Dendritic cell treated with granulocyte-macrophage colony-stimulating factor and Interleukin-4, amounts not matched to agents 40 ng/mL and 50 ng/mL, for 4 days (primary cell): ENCODE measurements at regions not wholly inside any gene's neighbourhood (a gene's known extent, or its start where the extent isn't known, plus 50 kb on each side); places are given as distances from the start of the nearest gene placed in this dataset.

ENCODE experiments used
- H3K27ac Mint-ChIP-seq: one replicate; pipeline ENCODE4 v1.8.0; 2022; ENCODE audit warnings: mild to moderate bottlenecking, mixed read lengths
- H3K27me3 Mint-ChIP-seq: one replicate; pipeline ENCODE4 v1.8.0; 2022; ENCODE audit warnings: mild to moderate bottlenecking, mixed read lengths
- H3K36me3 Mint-ChIP-seq: one replicate; pipeline ENCODE4 v1.8.0; 2022; ENCODE audit warnings: low read depth, mixed read lengths
- H3K4me1 Mint-ChIP-seq: one replicate; pipeline ENCODE4 v1.8.0; 2022; ENCODE audit warnings: low read depth, mixed read lengths
- H3K4me3 Mint-ChIP-seq: one replicate; pipeline ENCODE4 v1.8.0; 2022; ENCODE audit warnings: mild to moderate bottlenecking, moderate library complexity, mixed read lengths
- H3K9me3 Mint-ChIP-seq: one replicate; pipeline ENCODE4 v1.8.0; 2022; ENCODE audit warnings: mixed read lengths
- intact Hi-C: fragments of 100-400 bp; cut with micrococcal nuclease; formaldehyde crosslinking; loops from one replicate; pipeline ENCODE4 v1.15.0; 2022

DNA sequence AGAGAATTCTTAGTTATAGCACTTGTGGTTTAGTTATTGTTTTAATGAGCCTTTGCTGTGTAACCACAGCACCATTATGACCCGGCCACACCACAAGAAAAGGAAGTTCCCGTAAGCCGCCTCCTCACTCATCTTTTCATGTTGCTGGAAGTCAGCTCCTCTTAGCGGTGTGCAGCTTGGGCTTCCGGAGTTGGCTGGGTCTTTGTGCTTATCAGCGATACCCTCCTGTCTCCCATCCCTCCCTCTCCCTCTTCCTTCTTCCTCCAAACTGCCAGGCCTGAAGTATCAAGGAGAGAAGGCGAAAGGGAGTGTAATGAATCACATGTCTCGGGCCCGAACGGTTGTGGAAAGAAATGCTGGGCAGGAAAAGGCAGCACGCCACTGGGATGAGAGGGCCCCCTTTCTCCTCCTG lies 353.5 kb downstream of the MCTP2 start:
- Mint-ChIP-seq H3K27me3 (peaks cover 88% of the 10 kb centered on the region), H3K27ac (no peak overlapping the region), H3K9me3 (no peaks in the 10 kb centered on the region), H3K4me3 (no peak overlapping the region), H3K36me3 (no peaks in the 10 kb centered on the region), H3K4me1 (peaks cover 17% of the 10 kb centered on the region)
- intact Hi-C loops: no loop called here

DNA sequence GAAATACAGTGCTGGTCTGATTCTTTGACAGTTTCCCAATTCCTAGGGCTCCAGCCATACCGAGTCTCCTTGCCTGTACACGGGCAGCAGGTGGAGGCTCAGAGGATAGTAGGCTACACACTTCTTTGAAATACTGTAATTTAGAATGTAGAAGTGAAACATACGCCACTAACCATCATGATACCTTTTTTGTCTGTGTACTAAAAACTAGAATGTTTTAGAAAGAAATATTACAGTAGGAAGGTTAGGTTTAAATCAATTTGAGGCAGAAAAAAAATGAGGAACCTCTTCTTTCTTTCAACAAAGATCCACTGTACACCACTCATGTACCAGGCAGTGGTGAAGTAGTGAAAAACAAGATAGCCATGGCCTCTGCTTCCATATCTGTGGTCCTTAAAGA lies 354.7 kb downstream of the MCTP2 start:
- intact Hi-C loops: no loop called here
- H3K9me3 Mint-ChIP-seq: no peaks in the 10 kb centered on the region

DNA sequence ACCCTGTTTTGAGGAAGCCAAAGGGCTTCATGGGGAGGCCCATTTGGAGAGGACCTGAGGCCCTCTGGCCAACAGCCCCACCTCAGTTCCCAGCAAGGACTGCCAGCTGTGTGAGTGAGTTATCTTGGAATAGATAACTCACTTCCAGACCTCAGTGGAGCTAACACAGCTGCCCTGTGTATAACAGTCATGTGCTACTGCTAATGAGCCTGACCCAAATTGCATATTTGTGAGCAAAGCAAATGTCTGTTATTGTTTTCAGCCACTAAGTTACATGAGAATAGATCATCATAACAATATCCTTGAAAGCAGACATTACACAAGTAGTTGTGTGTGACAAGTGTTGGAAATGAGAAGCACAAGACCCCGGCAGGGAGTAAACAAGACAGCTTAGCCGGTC lies 355.8 kb downstream of the MCTP2 start:
- Mint-ChIP-seq H3K27me3 (peaks cover 86% of the 10 kb centered on the region), H3K9me3 (no peaks in the 10 kb centered on the region), H3K4me3 (no peak overlapping the region), H3K27ac (no peak overlapping the region), H3K36me3 (no peaks in the 10 kb centered on the region), H3K4me1 (peaks cover 7% of the 10 kb centered on the region)
- intact Hi-C loops: no loop called here

More for the DNA sequence above, 354.7 kb downstream of the MCTP2 start:
- H3K27ac Mint-ChIP-seq: no peak overlapping the region
- peaks cover 11% of the 10 kb centered on the region for H3K4me1 Mint-ChIP-seq
- no peak overlapping the region for H3K4me3 Mint-ChIP-seq
- no peaks in the 10 kb centered on the region for H3K36me3 Mint-ChIP-seq
- H3K27me3 Mint-ChIP-seq: peaks cover 87% of the 10 kb centered on the region

GRCh38 chr15:94588993-94589392 lies 357.6 kb downstream of the MCTP2 start:
- Mint-ChIP-seq H3K27ac (no peak overlapping the region), H3K4me3 (no peak overlapping the region), H3K36me3 (no peaks in the 10 kb centered on the region), H3K9me3 (no peaks in the 10 kb centered on the region), H3K27me3 (peaks cover 89% of the 10 kb centered on the region), H3K4me1 (peaks cover 7% of the 10 kb centered on the region)
- intact Hi-C loops: no loop called here

GRCh38 chr15:94592495-94592894 lies 361.1 kb downstream of the MCTP2 start:
- H3K27ac Mint-ChIP-seq: no peak overlapping the region
- peaks cover 83% of the 10 kb centered on the region for H3K27me3 Mint-ChIP-seq
- H3K4me1 Mint-ChIP-seq: no peaks in the 10 kb centered on the region
- intact Hi-C loops: loop anchor here (10.0 kb wide), 1 partner anchor 428 kb away; no protein-coding TSS in a partner anchor
- H3K9me3 Mint-ChIP-seq: no peaks in the 10 kb centered on the region
- H3K36me3 Mint-ChIP-seq: no peaks in the 10 kb centered on the region
- H3K4me3 Mint-ChIP-seq: no peak overlapping the region

DNA sequence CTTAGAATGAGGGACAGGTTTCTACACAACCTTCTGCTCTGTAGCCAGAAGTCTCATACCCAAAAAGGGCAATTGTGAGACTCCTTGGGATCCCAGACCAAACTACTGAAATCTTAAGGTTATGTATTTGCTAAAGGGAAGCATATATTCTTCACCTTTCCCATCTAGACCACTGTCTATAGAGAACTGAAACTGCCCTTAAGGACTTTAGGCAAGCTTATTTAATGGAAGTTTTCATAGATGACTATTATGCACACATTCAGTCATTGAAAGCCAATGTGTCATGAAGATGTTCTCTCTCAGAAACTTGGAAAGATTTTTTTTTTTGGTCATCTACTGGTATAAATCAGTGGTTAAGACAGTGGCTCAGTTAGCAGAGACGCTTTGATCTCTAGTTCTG lies 365.3 kb downstream of the MCTP2 start:
- Mint-ChIP-seq H3K27ac (no peak overlapping the region), H3K9me3 (no peaks in the 10 kb centered on the region), H3K27me3 (peaks cover 75% of the 10 kb centered on the region), H3K36me3 (no peaks in the 10 kb centered on the region), H3K4me1 (no peaks in the 10 kb centered on the region), H3K4me3 (no peak overlapping the region)
- intact Hi-C loops: loop anchor here (10.0 kb wide), 1 partner anchor 432 kb away; no protein-coding TSS in a partner anchor

GRCh38 chr15:94600505-94600904 lies 369.1 kb downstream of the MCTP2 start:
- Mint-ChIP-seq H3K27me3 (peaks cover 65% of the 10 kb centered on the region), H3K4me1 (no peaks in the 10 kb centered on the region), H3K36me3 (no peaks in the 10 kb centered on the region), H3K9me3 (no peaks in the 10 kb centered on the region), H3K4me3 (no peak overlapping the region), H3K27ac (no peak overlapping the region)
- intact Hi-C loops: no loop called here

- Mint-ChIP-seq H3K27me3 (peaks cover 62% of the 10 kb centered on the region), H3K27ac (no peak overlapping the region), H3K4me1 (peaks cover 8% of the 10 kb centered on the region), H3K9me3 (no peaks in the 10 kb centered on the region), H3K36me3 (no peaks in the 10 kb centered on the region), H3K4me3 (no peak overlapping the region)
- intact Hi-C loops: no loop called here
Observed at GRCh38 chr15:94602754-94603470, 371.6 kb downstream of the MCTP2 start.

- H3K27me3 Mint-ChIP-seq: peaks cover 61% of the 10 kb centered on the region
- intact Hi-C loops: no loop called here
- H3K4me3 Mint-ChIP-seq: no peak overlapping the region
- H3K27ac Mint-ChIP-seq: no peak overlapping the region
- H3K36me3 Mint-ChIP-seq: no peaks in the 10 kb centered on the region
- H3K9me3 Mint-ChIP-seq: no peaks in the 10 kb centered on the region
- peaks cover 8% of the 10 kb centered on the region for H3K4me1 Mint-ChIP-seq
Observed at GRCh38 chr15:94606286-94606685, 374.9 kb downstream of the MCTP2 start.

- intact Hi-C loops: no loop called here
- H3K27me3 Mint-ChIP-seq: peaks cover 62% of the 10 kb centered on the region
Observed at GRCh38 chr15:94607176-94607654, 375.9 kb downstream of the MCTP2 start.

GRCh38 chr15:94610069-94610468 lies 378.7 kb downstream of the MCTP2 start:
- Mint-ChIP-seq H3K9me3 (no peaks in the 10 kb centered on the region), H3K36me3 (no peaks in the 10 kb centered on the region), H3K4me1 (peaks cover 8% of the 10 kb centered on the region), H3K27ac (no peak overlapping the region), H3K27me3 (peaks cover 58% of the 10 kb centered on the region), H3K4me3 (no peak overlapping the region)
- intact Hi-C loops: no loop called here

More at GRCh38 chr15:94607176-94607654, 375.9 kb downstream of the MCTP2 start:
- H3K9me3 Mint-ChIP-seq: no peaks in the 10 kb centered on the region
- H3K4me1 Mint-ChIP-seq: peaks cover 8% of the 10 kb centered on the region
- no peaks in the 10 kb centered on the region for H3K36me3 Mint-ChIP-seq
- H3K27ac Mint-ChIP-seq: no peak overlapping the region
- no peak overlapping the region for H3K4me3 Mint-ChIP-seq

DNA sequence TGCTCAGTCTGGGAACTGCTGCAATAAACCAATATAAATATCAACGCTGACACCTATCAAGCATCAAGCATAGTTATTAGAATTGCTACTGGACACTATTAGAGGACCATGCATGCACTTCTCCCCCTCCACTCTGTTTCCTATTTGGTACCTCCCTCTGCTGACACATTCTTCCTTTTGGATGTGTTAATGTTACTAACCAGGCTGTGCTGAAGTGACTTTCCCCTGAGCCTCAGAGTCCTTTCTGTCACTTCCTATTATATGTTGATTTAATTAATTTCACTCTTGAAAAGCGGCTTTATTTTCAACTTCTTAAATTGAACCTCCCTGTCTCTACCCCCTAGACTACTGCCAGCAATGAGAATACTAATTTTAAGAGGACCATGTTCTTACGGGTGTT lies 379.1 kb downstream of the MCTP2 start:
- H3K4me1 Mint-ChIP-seq: peaks cover 8% of the 10 kb centered on the region
- no peak overlapping the region for H3K27ac Mint-ChIP-seq
- no peak overlapping the region for H3K4me3 Mint-ChIP-seq
- intact Hi-C loops: no loop called here
- no peaks in the 10 kb centered on the region for H3K36me3 Mint-ChIP-seq
- H3K27me3 Mint-ChIP-seq: peaks cover 57% of the 10 kb centered on the region
- no peaks in the 10 kb centered on the region for H3K9me3 Mint-ChIP-seq

DNA sequence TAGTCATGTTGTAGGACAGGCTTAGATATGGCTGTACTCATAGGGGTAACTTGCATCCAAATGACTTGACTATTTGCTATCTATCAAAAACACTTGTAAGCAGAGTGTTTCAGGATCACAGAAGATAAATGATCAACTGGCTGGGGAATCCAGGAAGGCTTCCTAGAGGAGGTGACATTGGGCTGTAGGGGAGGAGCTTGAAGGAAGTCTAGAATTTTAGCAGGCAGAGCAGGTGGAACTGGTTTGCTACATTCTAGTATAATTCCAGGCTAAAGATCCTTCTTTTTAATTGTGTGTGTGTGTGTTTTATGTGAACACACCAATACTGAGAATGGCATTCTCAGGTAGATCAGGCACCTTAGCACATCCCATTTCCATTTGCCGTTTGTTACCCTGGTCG lies 380.3 kb downstream of the MCTP2 start:
- Mint-ChIP-seq H3K36me3 (no peaks in the 10 kb centered on the region), H3K4me1 (peaks cover 8% of the 10 kb centered on the region), H3K4me3 (no peak overlapping the region), H3K9me3 (no peaks in the 10 kb centered on the region), H3K27me3 (peaks cover 53% of the 10 kb centered on the region), H3K27ac (no peak overlapping the region)
- intact Hi-C loops: no loop called here

DNA sequence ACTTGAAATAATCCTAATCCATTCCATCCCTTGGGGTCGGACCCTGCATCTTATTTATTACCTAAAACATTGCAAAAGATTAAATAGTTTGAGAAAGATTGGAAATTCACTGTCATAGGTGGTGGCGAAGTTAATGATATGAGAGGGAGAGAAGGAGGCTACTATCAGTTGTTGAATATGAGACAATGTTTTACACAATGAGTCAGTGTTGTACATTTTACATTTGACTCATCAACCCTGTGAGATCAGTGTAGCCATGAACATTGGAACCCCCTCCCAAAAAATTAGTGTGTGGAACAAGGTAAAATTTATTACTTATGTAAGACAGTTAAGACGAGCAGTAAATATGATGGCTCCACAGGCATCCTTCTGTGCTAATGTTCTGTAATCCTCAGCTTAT lies 384.3 kb downstream of the MCTP2 start:
- intact Hi-C loops: no loop called here
- no peak overlapping the region for H3K27ac Mint-ChIP-seq
- H3K4me1 Mint-ChIP-seq: no peaks in the 10 kb centered on the region
- no peak overlapping the region for H3K4me3 Mint-ChIP-seq
- no peaks in the 10 kb centered on the region for H3K9me3 Mint-ChIP-seq
- H3K36me3 Mint-ChIP-seq: no peaks in the 10 kb centered on the region
- H3K27me3 Mint-ChIP-seq: peaks cover 31% of the 10 kb centered on the region

GRCh38 chr15:94620632-94621031 lies 389.3 kb downstream of the MCTP2 start:
- intact Hi-C loops: no loop called here
- no peak overlapping the region for H3K27ac Mint-ChIP-seq
- H3K4me1 Mint-ChIP-seq: no peaks in the 10 kb centered on the region
- no peaks in the 10 kb centered on the region for H3K9me3 Mint-ChIP-seq
- H3K27me3 Mint-ChIP-seq: peaks cover 7% of the 10 kb centered on the region
- H3K4me3 Mint-ChIP-seq: no peak overlapping the region
- no peaks in the 10 kb centered on the region for H3K36me3 Mint-ChIP-seq
